DMS153 treated with DMSO at 0.1 percent for 48 hours (cell line): ENCODE measurements at regions not wholly inside any gene's neighbourhood (a gene's known extent, or its start where the extent isn't known, plus 50 kb on each side); places are given as distances from the start of the nearest gene placed in this dataset.
"Not testable (repeated sequence)": the region's sequence is repeated elsewhere in the genome, so short reads cannot be mapped to it uniquely, and the experiment has no call there.

ENCODE experiments used
- DNase-seq: peaks from one replicate; lab custom pipeline; 2025; ENCODE audit not compliant: unreplicated experiment; lab: John Stamatoyannopoulos, UW

DNA sequence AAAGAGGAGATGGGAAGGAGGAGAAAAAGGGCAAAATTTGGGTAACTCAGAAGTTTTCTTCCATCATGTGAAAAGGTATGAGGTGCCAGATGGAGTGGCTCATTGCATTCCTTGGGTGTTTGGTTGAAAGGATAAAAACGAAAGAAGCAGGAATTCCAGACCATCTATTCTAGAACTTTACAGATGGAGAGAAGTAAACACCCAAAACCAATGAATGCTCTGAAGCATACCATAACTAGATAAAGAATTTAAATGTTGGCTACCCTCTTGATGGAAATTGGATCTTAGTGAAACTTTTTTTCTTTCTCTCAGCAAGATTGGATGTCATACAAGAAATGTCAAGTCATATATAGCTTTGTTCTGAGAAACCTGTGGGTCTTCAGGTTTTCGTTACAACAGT, 175.6 kb upstream of the FAR2 start:
- DNase-seq: no peak

DNA sequence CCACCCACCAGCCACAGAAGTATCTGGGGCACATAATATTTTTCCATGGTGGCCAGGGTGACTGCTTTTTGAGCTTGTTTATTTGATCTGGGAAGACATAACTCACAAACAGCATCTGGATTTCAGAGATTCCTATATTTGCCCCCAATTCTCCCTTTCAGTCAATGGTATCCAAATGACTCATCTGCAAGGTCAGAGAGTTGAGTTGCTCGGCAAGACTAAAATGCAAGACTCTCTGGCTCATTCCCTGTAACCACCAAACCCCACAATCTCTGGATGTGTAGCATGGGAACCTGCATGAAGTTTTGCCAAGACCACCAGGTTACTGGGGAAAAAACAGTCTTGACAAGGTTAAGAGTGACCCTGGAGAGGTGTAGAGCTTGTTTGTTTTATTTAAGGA, 174.9 kb upstream of the FAR2 start:
- DNase-seq: no peak

DNA sequence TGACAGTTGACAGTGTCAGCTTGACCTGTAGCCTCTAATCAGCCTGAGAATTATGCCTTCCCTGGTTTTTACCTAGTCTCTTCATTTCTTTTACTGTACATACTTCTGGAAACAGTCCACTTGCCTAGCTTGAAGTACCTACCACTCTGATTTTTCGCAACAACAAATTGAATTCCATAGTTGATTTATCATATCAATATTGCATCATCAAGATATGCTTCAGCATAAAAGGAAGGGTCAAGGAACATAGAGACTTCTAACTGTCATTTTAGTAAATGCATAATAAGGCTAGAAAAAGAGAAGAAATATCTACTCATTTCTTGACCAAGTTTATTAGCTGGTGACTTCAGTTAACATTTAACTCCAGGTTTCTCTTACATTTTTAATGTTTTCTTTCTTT, 174.2 kb upstream of the FAR2 start:
- DNase-seq: no peak

DNA sequence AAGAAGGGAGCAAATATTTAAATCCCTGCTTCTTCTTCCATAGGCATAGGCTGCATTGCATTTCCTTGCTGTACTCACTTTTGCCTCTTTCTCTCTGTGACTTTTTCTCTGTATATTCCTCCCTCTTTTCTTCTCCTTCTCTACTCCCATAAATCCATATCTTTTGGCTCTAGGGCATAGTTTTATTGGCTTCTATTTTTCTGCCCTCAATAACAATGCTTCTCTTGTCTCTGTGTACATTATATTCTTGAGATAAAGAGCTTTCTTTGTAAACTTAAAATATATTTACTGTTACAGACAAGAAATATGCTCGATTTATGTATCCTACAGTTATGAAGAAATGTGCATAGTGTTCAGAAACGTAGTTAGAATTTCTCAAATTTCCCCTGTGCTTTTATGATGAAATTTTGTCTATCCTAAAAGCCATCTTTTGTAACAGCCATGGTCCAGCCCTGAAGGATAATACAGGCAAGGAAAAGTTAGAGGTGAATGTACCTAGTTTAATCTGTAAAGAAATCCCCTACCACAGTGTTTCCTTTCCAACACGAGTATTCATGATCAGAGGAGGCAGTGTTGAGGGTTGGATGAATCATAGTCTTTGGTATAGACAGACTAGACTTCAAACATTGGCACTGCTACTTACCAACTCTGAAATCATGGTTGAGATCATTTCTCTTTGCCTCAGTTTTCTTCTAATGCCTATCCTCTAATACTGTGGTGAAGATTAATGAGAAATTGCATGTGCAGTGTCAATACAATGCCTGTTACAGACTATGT, 173.3 kb upstream of the FAR2 start:
- no peak for DNase-seq

DNA sequence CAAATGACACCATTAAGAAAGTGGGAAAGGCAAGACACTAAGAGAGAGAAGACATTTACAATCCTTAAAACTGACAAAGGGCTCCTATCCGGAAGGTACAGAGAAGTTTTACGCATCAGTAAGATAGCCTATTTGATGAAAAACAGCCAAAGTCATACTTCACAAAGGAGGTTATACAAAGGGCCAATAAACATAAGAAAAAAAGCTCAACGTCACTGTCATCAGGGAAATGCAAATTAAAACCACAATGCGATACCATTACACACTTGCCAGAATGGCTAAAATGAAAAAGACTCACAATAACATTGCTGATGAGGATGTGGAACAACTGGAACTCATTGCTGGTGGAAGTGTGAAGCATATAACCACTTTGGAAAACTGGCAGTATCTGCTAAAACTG, 168.6 kb upstream of the FAR2 start:
- no peak for DNase-seq

DNA sequence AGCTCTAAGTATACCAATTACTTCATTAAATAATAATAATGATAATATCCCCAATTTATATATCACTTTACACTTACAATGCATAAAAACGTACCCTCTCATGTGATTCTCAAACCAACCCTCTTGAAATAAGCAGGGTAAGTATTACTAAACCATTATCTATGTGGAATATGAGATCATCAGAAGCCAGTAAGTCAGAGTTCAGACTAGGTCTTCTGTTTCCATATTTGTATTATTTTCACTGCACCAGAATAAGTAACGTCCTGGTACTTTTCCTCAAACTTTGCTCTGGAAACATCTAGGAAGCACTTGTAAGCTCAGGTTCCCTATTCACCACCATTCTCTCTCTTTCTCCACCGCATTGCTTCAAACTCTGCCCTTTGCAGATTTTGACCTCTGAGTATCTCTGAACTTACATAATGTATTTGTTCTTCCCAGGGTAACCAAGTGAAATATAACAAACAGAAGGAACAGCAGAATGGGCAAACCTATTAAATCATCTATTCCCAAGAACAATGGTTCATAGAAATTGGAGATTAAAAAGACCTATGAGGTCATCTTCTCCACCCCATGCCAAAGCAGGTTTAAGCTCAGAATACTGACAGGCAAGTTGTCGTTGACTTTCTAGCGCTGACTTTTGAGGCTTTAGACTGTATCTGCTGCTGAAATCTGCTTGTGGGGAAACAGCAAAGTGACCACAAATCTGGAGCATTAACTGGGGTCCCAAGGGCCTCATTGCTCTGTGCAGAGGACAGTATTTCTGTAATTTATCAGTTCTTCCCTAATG, 161.3 kb upstream of the FAR2 start:
- DNase-seq: no peak

DNA sequence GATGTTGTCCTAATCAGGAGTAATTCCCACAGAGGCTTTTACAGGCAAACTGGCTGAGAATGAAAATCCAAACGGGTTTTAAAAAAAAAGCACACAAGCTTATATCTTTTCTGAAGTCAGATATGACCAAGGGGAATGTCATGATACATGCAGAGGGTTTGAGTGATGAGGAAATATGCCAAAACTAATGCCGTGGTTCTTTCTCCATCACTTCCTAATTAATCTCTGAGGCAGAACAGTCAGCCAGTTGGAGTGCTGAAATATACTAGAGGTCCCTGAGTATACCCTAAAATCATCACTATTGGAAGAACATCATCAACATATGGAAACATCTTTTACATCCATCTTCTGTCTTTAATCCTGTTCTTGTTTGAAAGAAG, 160.8 kb upstream of the FAR2 start:
- no peak for DNase-seq

DNA sequence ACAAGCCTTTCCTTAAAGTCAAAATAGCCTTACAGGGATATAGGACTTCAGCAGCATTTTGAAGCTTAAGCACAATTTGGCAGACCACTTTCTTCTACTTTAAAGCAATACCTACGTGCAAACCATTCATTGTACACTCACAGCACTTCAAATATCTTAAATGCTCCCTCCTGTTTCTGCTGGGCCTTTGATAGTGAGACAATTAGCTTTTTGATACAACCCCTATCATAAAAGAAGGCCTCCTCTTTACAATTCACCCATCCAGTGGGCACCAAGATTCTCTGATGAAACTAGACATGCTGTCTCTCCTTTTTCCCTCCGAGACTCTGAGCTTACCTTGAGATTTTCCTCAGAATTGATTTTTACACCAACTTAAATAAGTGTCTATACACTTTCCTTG, 157.5 kb upstream of the FAR2 start:
- no peak for DNase-seq

DNA sequence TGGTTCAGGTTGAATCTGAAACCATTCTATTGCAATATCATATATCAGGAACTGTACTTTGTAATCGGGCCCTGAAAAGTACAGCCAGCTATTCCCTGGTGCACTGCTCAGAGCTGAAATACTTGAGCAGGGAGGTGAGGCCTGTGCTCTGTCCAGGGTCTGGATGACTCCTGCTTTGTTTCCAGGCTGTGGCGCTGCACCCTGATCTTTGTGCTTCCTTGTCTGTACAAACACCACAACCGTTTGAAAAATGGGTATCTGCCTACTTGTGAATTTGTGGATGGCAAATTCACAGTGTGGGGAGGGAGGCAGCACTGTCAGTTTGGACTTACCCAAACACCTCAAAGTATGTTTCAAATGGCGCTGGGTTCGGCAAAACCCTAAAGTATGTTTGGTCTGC, 155.4 kb upstream of the FAR2 start:
- no peak for DNase-seq

DNA sequence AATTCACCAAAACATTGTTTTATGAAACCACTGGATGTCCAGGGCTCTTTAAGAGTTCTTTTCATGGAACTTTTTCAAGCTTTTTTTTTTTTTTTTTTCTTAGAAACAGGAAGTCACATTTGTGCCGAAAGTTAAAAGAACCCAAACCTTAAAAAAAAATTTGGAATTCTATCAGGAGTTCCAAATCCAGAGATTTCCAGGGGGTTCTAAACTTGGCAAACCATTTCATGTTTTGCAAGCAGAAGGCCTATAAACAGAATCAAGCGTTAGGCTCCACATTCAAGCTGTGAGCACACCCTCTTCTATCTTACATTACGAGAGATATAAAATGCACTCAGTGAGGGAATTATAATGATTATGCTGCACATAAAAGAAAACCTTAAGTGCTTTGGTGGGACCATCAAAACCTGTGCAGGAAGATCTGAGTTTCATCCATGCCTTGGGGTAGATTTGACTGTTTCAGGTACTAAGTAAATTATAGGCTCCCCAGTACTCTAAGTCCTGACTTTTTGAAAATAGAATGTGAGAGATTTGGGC, 154.8 kb upstream of the FAR2 start:
- no peak for DNase-seq

DNA sequence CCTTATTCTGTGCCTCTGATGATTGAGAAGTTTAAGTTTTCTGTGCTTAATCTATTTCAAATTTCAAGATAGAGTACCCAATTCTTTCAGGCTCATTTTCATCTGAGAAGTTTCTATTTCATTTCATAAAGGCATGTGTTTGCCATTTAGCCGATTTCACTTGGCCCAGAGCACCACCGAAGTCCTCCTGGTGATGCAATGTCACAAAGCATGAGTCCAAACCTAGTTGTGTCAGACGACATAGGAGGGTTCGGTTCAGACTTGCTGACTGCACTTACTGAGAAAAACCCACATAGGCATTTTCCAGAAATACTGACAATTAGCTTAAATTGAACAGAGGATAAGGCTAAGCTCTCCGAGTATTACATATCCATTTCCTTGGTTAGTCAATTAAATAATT, 152.4 kb upstream of the FAR2 start:
- no peak for DNase-seq

DNA sequence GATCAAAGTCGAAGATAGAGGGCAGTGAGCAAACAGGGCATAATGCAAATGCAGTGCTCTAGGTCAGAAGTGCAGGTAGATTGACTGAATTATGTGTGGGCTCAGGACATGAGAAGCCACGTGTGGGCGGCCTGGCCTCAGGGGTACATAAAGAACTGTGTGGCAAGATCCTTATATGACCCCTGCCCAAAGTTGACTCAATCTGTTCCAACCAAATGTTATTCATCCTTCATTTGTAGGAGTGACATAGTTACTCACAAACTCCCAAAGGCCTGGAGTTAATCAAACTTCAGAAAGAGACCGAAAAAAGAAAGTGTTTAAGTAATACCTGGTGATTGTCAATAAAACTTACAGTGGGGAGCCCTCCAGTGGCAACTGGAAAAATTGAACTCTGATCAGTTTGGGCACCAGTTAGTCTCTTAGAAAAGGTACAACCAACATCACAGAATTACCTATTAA, 150.4 kb upstream of the FAR2 start:
- no peak for DNase-seq

DNA sequence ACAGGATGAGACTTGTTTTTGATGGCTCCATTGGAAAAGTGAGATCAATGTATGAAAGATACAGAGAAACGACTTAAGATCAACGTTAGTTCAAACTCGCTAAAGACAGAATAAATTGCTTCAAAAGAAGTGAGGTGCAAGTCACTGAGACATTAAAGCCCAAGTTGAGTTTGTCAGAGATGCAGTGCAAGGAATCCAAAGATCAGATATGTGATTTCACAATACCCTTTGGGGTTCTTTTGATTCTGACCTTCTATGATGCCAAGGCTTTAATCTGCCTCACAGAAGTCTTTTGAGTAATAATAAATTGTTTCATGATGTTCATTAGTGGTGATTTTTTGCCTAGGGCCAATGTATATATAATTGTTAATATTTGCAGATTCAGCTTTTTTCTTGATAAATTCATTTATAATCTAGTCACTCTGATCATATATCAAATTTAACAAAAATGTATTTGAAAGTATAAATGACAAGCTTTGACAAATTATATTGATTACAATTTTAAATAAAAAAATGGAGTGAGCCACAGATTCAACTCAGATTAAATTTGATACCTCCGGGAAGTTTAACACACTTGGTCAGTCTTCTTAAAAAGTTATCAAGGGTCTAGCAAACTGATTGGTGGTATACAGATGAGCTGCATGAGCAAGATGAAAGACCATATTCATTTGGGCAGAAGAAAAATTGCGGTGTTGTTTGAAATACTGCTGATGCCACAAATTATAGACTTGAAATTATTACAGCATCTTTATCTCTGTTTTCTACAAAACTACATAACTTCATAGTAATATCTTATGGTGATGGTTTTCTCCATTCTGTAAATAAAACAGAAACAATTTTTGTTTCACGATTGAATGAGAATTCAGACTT, 144.8 kb upstream of the FAR2 start:
- DNase-seq: no peak

DNA sequence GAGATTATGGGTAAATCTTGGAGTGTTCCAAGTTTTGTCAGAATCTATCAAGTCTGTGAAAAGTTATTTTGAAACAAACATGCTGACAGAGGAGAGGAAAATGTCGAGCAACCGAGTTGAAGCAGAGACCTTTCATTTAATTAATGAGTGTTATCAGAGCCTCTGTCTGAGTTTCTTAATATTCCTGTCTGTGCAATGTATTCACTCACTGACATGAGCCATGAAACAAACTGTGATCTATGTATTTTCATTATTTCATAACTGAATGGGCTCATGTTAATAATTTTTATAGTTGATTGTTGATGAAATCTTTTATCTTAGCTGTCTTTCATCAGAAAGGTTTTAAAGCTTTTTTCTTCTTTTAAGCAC, 144.2 kb upstream of the FAR2 start:
- DNase-seq: no peak

DNA sequence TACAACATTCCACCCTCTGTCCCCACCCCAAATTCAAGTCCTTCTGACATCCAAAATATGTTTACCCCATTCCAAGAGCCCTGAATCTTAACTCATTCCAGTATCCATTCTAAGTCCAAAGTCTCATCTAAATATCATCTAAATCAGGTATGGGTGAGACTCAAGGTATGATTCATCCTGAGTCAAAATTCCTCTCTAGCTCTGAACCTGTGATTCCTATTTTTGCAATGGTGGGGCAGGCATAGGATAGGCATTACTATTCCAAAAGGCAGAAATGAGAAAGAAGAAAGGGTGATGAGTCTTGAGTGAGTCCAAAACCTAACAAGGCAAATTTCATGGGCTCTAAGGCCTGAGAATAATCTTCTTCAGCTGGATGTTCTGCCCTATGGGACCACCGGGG, 140.3 kb upstream of the FAR2 start:
- DNase-seq: no peak

DNA sequence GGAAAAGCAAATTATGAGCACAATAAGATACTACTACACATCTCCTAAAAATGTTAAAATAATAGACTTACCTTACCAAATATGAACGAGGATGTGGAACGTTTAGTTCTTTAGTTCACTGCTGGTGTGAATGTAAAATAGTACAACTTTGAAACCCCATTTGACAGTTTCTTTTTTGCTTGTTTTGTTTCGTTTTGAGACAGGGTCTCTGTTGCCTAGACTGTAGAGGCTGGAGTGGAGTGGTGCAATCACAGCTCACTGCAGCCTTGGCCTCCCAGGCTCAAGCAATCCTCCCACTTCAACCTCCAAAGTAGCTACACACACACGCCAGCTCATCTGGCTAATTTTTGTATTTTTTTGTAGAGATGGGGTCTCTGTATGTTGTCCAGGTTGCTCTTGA, 136.4 kb upstream of the FAR2 start:
- DNase-seq: no peak

DNA sequence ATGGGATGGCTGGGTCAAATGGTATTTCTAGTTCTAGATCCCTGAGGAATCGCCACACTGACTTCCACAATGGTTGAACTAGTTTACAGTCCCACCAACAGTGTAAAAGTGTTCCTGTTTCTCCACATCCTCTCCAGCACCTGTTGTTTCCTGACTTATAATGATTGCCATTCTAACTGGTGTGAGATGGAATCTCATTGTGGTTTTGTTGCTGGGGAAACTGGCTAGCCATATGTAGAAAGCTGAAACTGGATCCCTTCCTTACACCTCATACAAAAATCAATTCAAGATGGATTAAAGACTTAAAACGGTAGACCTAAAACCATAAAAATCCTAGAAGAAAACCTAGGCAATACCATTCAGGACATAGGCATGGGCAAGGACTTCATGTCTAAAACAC, 131.5 kb upstream of the FAR2 start:
- not testable (repeated sequence) for DNase-seq

DNA sequence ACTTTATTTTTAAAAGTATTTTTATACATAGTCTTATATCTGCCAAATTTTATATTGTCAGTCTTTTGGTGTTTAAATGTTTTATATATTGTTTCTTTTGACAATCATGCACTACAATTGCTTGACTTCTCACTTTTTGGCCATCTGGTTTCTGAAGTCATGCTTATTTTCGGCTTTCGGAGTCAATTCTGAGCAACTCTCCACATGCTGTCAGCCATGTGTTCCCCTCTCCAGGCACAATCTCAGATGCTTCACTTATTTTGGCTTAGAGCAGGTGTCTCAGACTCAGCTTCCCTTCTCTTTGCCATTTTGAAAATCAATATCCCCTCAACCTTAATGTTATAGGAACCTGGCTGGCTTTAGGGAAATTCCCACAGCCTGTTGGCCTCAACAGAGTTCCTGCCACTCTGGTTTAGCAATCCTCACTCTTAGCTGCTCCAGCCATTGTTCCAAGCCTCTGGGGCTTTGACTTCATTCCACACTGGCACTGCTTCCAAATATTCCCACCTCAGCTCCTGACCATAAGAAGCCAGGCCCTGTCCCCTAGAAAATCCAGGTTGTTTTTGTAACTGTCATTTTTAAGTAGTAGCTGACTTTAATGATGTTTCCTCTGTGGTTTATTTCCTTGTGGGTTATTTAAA, 125.5 kb upstream of the FAR2 start:
- no peak for DNase-seq

DNA sequence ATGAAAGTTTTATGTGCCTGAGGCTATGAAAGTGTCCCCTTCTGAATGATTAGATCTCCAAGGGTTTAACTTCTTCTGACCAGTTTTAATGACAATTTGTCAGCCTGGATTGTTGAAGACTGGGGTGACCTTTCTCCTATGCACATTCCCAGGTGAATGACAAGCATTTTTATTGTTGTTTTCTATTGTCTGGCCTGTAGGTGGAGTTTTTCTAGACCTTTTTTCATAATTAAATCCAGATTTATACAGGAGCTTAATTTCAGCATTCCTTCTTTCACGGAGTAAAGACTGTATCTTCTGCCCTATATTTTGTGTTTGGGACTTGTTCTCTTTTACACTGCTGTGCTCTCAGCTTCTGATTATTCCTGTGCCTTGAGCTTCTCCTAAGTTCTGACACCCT, 125.0 kb upstream of the FAR2 start:
- DNase-seq: no peak

DNA sequence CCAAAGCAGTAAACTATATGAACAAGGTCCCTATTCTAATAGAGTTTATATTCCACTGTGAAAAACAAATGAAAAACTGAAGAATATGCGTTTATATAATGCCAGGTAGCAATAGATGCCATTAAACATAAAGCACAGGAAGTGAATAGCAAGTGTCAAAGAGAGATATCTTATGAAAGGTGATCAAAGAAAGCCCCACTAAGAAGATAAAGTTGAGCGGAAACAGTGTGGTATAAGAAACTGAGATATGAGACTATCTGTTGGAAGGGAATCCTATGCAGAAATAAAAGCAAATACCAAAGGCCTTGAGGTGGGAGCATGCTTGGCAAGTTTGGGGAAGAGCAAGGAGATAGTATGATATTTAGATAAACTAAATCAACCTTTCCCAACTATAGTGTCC, 123.1 kb upstream of the FAR2 start:
- no peak for DNase-seq

DNA sequence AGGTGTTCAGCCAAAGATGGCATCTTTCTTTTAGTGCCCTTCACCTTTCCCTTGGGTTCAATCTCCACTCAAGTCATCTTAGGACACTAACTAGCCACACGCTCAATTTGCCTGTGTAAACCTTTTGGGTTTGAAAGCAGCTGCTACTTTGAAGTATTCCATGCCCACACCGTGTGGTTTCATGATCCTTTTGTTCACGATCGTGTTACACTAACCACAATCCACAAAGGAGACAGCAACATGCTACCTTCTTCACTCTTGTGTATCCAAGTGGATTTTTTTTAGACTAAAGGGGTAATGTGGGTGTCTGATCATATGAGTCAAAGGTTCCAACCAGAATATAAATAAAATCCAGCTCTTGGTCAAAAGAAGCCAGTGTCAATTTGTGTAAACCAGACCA, 122.7 kb upstream of the FAR2 start:
- DNase-seq: no peak
